ENCODE measurements at regions not wholly inside any gene's neighbourhood (a gene's known extent, or its start where the extent isn't known, plus 50 kb on each side); places are given as distances from the start of the nearest gene placed in this dataset.
"Not testable (repeated sequence)": the region's sequence is repeated elsewhere in the genome, so short reads cannot be mapped to it uniquely, and the experiment has no call there.

- no peak for DNase-seq (ENCODE audit: low read depth)
These were observed 304.1 kb upstream of the COBL start for GRCh38 chr7:51620706-51621105.

DNA sequence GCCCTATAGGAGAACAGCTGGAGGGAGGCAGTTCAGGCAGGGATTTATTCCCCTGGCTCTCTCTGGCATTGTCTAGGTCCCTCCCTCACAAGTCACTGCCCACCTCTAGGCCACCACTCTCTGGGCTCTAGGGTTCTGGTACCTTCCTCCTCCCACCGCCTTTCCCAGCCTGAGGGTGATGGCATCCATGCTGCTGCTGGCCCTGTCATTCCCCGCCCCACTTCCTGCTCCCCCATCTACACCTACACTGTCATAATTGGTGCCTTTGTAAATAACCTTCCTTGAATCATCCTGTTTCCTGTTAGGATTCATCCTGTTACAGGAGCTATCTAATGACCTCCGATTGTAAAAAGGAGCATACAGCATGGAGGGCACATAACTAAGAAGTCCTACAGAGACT lies 303.3 kb upstream of the COBL start:
- no peak for DNase-seq (ENCODE audit: low read depth)

DNA sequence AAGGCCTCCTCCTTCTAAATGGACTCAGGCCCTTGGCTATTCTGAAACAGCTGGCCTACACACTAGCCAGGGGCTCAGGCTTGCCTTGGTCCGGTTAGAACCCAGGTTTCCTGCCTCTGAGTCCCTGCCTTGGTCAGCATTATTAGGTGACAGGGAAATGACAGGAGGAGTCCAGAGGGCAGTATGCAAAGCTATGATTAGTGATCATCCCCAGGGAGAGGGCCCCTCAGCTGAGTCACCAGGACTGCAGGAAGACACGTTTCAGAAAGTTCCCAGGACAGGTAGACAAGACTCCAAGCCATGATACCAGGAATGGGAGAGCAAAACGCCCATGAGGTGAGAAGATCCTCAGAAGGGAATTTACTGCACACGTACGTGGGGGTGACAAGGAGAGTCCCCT lies 301.1 kb upstream of the COBL start:
- no peak for DNase-seq (ENCODE audit: low read depth)

DNA sequence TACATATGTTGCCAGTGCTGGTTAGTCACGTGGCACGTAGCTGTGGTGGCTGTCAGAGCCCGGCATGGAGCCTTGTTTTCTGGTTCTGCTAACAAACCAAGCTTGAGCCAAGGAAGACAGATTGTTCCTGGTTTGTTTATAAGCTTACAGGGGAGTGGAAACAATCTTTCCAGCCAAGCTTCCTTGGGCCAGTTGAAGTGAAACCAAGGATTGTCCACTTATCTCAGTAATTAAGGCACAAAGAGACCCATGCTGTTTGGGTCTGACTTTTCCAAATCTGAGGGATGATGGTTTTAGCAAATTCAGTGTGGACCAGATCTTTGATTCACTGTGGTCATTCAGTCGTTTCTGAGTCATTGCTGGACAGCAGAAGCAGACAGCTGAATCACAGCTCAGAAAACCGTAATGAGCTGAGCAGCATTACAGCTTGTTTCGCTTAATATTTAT lies 297.3 kb upstream of the COBL start:
- no peak for DNase-seq (ENCODE audit: low read depth)

- DNase-seq (ENCODE audit: low read depth), result no peak
These were observed 295.3 kb upstream of the COBL start for GRCh38 chr7:51611937-51612336.

- no peak for DNase-seq (ENCODE audit: low read depth)
These were observed 290.8 kb upstream of the COBL start for GRCh38 chr7:51607447-51607846.

GRCh38 chr7:51606601-51607154 lies 290.1 kb upstream of the COBL start:
- no peak for DNase-seq (ENCODE audit: low read depth)

- no peak for DNase-seq (ENCODE audit: low read depth)
These were observed 285.8 kb upstream of the COBL start for GRCh38 chr7:51602376-51602775.

DNA sequence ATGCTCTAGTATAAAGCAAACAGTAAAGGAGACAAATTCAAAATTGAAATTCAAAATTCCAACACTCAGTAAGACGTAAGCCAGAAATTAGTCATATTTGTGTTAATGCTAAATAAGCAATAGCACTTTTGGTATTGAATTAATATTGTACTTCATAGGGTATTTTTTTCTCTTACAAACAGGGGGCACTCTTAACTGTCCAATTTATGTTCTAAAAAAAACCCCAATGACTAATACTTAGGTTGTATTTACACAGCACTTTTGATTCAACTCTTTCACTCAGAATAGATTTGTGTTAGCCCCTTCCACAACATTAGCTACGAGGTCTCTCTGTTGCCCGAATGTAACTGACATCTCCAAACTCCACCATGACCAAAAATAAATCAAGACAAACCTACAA lies 284.9 kb upstream of the COBL start:
- DNase-seq (ENCODE audit: low read depth), result no peak

DNA sequence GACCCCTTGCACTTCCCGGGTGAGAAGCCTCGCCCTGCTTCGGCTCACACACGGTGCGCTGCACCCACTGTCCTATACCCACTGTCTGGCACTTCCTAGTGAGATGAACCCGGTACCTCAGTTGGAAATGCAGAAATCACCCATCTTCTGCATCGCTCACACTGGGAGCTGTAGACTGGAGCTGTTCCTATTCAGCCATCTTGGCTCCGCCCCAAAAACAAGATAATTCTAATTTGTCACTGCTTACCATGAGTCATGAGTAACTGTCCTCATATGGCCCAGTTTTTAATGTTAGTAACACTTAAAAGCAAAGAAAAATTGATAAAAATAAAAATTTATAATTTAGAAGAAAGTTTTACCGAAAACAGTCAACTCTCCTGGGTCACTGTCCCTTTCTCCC lies 283.3 kb upstream of the COBL start:
- DNase-seq (ENCODE audit: low read depth), result not testable (repeated sequence)

DNA sequence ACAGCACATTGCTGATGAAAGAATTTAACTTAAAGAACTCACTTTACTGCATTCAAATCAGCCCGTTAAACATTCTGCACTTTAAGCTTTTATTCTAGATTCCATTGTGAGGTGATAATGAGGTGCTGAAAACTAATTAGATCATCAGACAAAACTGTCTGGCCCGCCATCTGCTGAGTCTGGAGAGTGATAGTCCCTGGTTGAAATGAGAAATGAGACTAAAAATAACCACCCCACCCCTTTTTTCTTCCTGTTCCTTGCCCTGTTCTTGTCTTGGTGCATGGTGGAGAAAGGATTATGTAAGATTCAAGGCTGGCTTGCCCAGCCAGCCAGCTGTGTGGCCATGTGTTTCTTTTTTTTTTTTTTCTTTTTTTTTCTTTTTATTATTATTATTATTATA lies 277.0 kb upstream of the COBL start:
- no peak for DNase-seq (ENCODE audit: low read depth)

DNA sequence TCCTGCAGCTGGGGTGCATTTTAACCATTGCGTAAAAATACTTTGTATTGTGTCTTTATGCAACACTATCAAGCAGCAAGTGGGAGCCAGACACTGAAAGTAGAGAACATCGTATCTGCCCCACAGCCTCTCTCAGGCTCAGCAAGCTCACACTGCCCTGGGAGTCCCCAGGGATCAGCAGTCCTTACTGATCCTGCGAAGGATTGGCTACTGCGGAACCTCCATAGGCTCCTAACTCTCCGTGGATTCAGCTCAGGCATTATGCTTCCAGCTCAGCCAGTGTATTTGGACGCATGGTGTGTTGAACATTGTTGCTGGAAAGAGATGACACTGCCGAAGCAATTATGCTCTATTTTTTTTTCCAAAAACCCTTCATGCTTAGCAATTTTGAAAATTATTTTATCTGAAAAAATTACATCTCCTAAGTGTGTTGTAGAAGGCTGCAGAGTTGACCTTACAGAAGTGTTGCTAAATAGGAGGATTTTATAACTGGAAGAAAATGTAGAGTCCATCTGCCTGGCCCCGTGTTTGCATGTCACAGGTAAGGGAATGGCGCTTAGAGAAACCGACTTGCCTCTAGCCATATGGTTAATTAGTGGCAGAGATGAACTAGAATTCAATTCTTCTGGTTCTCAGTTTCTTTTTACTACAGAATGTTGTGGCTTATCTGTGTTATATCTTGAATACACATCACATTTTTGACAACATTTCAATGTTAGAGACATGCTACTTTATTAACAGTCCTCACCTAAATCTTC lies 276.4 kb upstream of the COBL start:
- no peak for DNase-seq (ENCODE audit: low read depth)

- no peak for DNase-seq (ENCODE audit: low read depth)
These were observed 274.6 kb upstream of the COBL start for GRCh38 chr7:51591223-51591622.

DNA sequence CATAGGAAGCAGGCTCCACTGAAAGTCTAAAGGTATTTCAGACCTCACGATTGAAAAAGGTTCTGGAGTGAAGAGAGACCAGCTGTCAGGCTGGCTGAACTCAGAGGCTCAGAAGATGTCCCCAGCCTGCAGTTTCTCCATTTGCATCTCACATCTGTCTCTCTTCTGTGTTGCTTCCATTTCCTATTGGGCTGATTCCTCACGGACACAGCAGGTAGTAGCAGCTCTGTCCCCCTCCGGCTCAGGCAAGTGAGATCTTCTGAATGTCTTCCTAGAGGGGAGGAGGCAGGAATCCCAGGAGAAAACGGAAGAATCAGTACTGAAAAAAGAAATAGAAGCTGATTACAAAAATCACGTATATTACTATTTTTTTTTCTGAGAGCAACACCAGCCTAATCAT lies 274.1 kb upstream of the COBL start:
- DNase-seq (ENCODE audit: low read depth), result no peak

DNA sequence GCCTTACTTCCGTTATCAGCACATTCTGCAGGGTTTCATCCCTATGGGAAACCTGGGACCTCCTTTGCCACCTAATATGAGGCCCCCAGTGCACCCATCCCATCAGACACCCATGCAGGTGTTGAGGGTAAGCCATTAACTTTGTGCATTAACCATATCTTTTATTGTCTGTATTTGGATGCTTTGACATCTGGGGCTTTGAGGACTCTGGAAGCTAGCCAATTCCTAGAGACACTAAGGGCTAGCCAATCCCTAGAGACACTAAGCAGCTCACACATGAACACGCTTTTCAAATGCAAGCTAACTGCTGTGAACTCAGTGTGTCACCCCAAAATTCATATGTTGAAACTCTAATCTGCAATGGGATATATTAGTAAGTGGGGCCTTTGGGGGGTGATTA lies 272.5 kb upstream of the COBL start:
- no peak for DNase-seq (ENCODE audit: low read depth)

DNA sequence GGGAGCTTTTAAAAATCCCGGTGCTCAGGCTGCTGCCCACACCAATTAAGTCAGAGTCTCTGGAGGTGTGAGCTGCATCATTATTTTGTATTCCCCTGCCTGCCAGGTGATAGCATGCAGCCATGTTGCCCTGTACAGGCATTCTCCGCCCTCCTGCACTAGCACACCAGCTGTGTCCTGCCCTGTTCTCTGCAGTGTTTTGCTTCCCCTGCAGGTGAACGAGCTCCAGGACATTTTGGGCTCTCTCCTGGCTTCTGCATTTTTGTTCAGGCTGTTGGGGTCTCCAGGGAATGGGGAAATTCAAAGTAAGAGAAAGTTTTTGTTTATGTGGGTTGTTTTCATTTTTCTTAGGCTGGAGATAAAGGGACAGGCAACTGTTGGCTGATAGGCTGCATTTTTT lies 271.0 kb upstream of the COBL start:
- DNase-seq (ENCODE audit: low read depth), result no peak

DNA sequence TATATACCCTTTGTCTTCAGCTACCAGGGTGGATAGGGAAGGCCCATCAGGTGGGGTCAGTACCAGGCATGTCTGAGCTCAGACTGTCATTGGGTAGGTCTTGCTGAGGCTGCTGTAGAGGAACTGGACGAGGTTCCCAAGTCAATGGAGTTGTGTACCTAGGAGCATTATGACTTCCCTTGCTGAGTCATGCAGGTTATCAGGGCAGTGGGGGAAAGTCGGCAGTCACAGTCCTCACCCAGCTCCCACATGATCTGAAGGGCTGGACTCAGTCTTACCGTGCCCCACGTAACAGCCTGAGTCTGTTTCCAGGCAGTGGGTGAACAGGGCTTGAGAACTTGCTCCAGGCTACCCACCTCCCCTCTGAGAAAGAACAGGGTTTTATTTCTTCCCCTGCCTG lies 260.8 kb upstream of the COBL start:
- no peak for DNase-seq (ENCODE audit: low read depth)

DNA sequence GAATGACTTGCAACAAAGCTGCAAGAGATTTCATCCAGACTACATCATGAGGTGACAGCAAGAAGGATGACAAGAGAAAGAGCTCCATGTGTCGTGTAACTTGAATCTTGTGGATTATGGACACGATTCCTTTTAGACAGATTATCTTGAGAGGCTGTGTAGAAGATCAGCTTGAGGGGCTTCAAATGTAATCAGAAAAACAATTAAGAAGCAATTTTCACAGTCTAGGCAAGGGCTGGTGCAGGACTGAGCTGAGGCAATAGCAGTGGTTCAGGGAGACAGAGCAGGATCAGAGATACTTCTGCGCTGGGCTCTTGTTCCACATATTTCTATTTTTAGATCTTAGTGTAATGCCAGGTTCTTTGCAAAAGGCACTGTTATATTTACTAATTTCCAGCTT lies 253.0 kb upstream of the COBL start:
- DNase-seq (ENCODE audit: low read depth), result no peak

- no peak for DNase-seq (ENCODE audit: low read depth)
These were observed 252.6 kb upstream of the COBL start for GRCh38 chr7:51569176-51569575.

- no peak for DNase-seq (ENCODE audit: low read depth)
These were observed 234.5 kb upstream of the COBL start for GRCh38 chr7:51551070-51551469.

DNA sequence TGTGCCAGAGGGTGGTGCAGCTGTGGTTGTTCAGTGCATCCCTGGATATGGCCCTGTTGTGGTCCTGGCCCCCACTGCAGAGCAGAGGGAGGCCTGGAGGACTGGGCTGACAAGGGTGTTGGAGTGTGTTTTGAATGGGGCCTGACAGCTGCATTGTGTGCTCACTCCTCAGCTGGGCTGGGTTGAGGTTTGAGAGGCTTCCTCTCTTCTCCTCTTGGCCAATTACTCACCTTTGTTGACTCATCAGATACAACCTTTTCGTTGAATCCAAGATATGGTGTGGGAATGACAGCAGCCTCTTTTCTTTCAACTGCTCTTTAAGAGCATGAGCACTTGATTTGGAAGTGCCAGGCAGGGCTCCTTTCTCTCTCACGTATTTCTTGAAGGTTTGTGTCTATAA lies 228.5 kb upstream of the COBL start:
- DNase-seq (ENCODE audit: low read depth), result no peak

- no peak for DNase-seq (ENCODE audit: low read depth)
These were observed 227.4 kb upstream of the COBL start for GRCh38 chr7:51543801-51544553.

- not testable (repeated sequence) for DNase-seq (ENCODE audit: low read depth)
These were observed 224.3 kb upstream of the COBL start for GRCh38 chr7:51540906-51541305.

Measured in Daoy (cell line).